CD4-positive, alpha-beta memory T cell (primary cell): ENCODE measurements at regions not wholly inside any gene's neighbourhood (a gene's known extent, or its start where the extent isn't known, plus 50 kb on each side); places are given as distances from the start of the nearest gene placed in this dataset.
A peak's percentile ranks its signal among the peaks of the same experiment; 100 is the strongest.
"Not testable (repeated sequence)": the region's sequence is repeated elsewhere in the genome, so short reads cannot be mapped to it uniquely, and the experiment has no call there.

Experiments
- CTCF ChIA-PET: fragments of 350-600 bp; sonication (Branson Sonifier 250); formaldehyde crosslinking; loops from one replicate; lab custom pipeline; 2021; ENCODE audit warnings: inconsistent platforms; ENCODE audit not compliant: partially characterized antibody; lab: Charles Lee
- POLR2A ChIA-PET: fragments of 350-600 bp; sonication (Branson Sonifier 250); formaldehyde crosslinking; loops from one replicate; lab custom pipeline; 2021; ENCODE audit not compliant: partially characterized antibody; lab: Charles Lee
- DNase-seq, 5 donors: peaks; one replicate each; pipeline versions ENCODE4 v3.0.0 to v3.0.0-alpha.2; 2020 to 2022; ENCODE audit warnings: mixed read lengths in 1 of 5
- H3K27ac ChIP-seq: one replicate; pipeline ENCODE4 v1.7.0; 2013; ENCODE audit warnings: low read depth, low read length
- H3K27me3 ChIP-seq: 2 replicates; pipeline ENCODE4 v1.7.0; 2013; ENCODE audit warnings: mild to moderate bottlenecking, low read length, moderate library complexity; ENCODE audit not compliant: insufficient read depth
- H3K36me3 ChIP-seq: 2 replicates; pipeline ENCODE4 v1.7.0; 2013; ENCODE audit warnings: mild to moderate bottlenecking, low read length, moderate library complexity; ENCODE audit not compliant: insufficient read depth
- H3K4me1 ChIP-seq: 2 replicates; pipeline ENCODE4 v1.7.0; 2013; ENCODE audit warnings: mild to moderate bottlenecking, low read length, moderate library complexity; ENCODE audit not compliant: insufficient read depth
- H3K4me3 ChIP-seq, 2 donors: one replicate each; pipeline ENCODE4 v1.7.0; 2013; ENCODE audit warnings: low read length in 2 of 2, mild to moderate bottlenecking in 1 of 2
- H3K9me3 ChIP-seq, 2 donors: one replicate each; pipeline ENCODE4 v1.7.0; 2013; ENCODE audit warnings: low read length in 2 of 2, control low read depth in 1 of 2; ENCODE audit not compliant: control insufficient read depth in 1 of 2
- H3K27ac Mint-ChIP-seq, 7 donors: one replicate each; pipeline ENCODE4 v1.8.0; 2020 to 2021; ENCODE audit warnings: mixed read lengths in 7 of 7, mild to moderate bottlenecking in 6 of 7, inconsistent platforms in 3 of 7, moderate library complexity in 3 of 7
- H3K27me3 Mint-ChIP-seq, 2 donors: one replicate each; pipeline ENCODE4 v1.8.0; 2020 to 2021; ENCODE audit warnings: mixed read lengths in 2 of 2
- H3K36me3 Mint-ChIP-seq, 2 donors: one replicate each; pipeline ENCODE4 v1.8.0; 2020 to 2021; ENCODE audit warnings: mixed read lengths in 2 of 2, inconsistent platforms in 1 of 2, mild to moderate bottlenecking in 1 of 2
- H3K4me1 Mint-ChIP-seq, 4 donors: one replicate each; pipeline ENCODE4 v1.8.0; 2020 to 2021; ENCODE audit warnings: mixed read lengths in 4 of 4, mild to moderate bottlenecking in 1 of 4
- H3K4me3 Mint-ChIP-seq, 8 donors: one replicate each; pipeline ENCODE4 v1.8.0; 2020 to 2021; ENCODE audit warnings: mixed read lengths in 8 of 8, mild to moderate bottlenecking in 7 of 8, moderate library complexity in 6 of 8, inconsistent platforms in 3 of 8
- H3K9me3 Mint-ChIP-seq, 8 donors: one replicate each; pipeline ENCODE4 v1.8.0; 2020 to 2021; ENCODE audit warnings: mixed read lengths in 8 of 8, mild to moderate bottlenecking in 5 of 8, inconsistent platforms in 3 of 8, moderate library complexity in 1 of 8
- intact Hi-C: fragments of 100-400 bp; cut with micrococcal nuclease; formaldehyde crosslinking; loops from one replicate; pipeline ENCODE4 v1.15.1; 2023

GRCh38 chr7:89695241-89695640 is 459.0 kb upstream of the STEAP1 start:
- Histone ChIP-seq H3K4me1 (no peaks in the 10 kb centered on the region), H3K9me3 (no peaks in the 10 kb centered on the region), H3K4me3 (no peak overlapping the region), H3K27me3 (no peaks in the 10 kb centered on the region), H3K27ac (no peak overlapping the region), H3K36me3 (no peaks in the 10 kb centered on the region)
- H3K27ac Mint-ChIP-seq = no peak overlapping the region
- H3K36me3 Mint-ChIP-seq = no peaks in the 10 kb centered on the region
- DNase-seq = no peak
- H3K4me1 Mint-ChIP-seq = no peaks in the 10 kb centered on the region
- H3K9me3 Mint-ChIP-seq = peaks cover 2 to 15% (median 11%) of the 10 kb centered on the region in 8 donors
- intact Hi-C loops = no loop called here
- ChIA-PET POLR2A (no interaction called here), CTCF (no interaction called here)
- H3K27me3 Mint-ChIP-seq = no peaks in the 10 kb centered on the region
- H3K4me3 Mint-ChIP-seq = no peak overlapping the region

DNA sequence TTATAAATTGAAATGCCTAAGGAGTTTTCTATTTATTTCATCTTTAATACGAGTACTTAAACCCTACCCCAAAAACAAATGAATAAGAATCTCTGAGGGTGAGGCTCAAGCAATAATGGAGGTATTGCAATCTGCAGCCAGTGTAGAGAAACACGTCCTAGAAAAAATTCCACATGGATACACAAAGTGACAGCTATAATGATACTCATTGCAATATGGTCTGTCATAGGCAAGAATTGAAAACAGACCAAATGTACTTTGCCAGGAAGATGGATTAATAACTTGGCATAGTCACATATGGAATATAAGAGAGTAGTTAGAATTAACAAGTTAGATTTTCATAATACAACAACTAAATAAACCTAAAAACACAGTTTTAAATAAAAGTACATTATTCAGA is 440.1 kb upstream of the STEAP1 start:
- CTCF ChIA-PET = no interaction called here
- Mint-ChIP-seq H3K4me3 (no peak overlapping the region), H3K36me3 (no peaks in the 10 kb centered on the region), H3K27me3 (no peaks in the 10 kb centered on the region), H3K4me1 (no peaks in the 10 kb centered on the region), H3K27ac (no peak overlapping the region), H3K9me3 (peaks cover 0 to 11% (median 2%) of the 10 kb centered on the region in 8 donors)
- POLR2A ChIA-PET = no interaction called here
- Histone ChIP-seq H3K36me3 (no peaks in the 10 kb centered on the region), H3K4me3 (no peak overlapping the region), H3K27me3 (no peaks in the 10 kb centered on the region), H3K27ac (no peak overlapping the region), H3K9me3 (no peaks in the 10 kb centered on the region), H3K4me1 (no peaks in the 10 kb centered on the region)
- intact Hi-C loops = no loop called here
- no peak for DNase-seq

- H3K27me3 Mint-ChIP-seq, H3K36me3 ChIP-seq, H3K9me3 ChIP-seq, H3K27me3 ChIP-seq, H3K4me3 Mint-ChIP-seq, POLR2A ChIA-PET, H3K36me3 Mint-ChIP-seq, intact Hi-C loops, H3K4me1 ChIP-seq, CTCF ChIA-PET, H3K27ac ChIP-seq, H3K9me3 Mint-ChIP-seq, H3K4me3 ChIP-seq, H3K4me1 Mint-ChIP-seq, DNase-seq: not testable (repeated sequence)
- H3K27ac Mint-ChIP-seq = peak overlapping the region in 1 of 7 donors; percentile 16
Measured at GRCh38 chr7:89718941-89719340, 435.3 kb upstream of the STEAP1 start.

GRCh38 chr7:89728481-89728880 is 425.8 kb upstream of the STEAP1 start:
- no peak overlapping the region for H3K27ac Mint-ChIP-seq
- H3K27me3 ChIP-seq = no peaks in the 10 kb centered on the region
- H3K4me1 ChIP-seq = no peaks in the 10 kb centered on the region
- no peak overlapping the region for H3K27ac ChIP-seq
- POLR2A ChIA-PET = no interaction called here
- no peaks in the 10 kb centered on the region for H3K27me3 Mint-ChIP-seq
- intact Hi-C loops = no loop called here
- no peaks in the 10 kb centered on the region for H3K36me3 ChIP-seq
- no peaks in the 10 kb centered on the region for H3K4me1 Mint-ChIP-seq
- H3K4me3 ChIP-seq = no peak overlapping the region
- no peaks in the 10 kb centered on the region for H3K9me3 ChIP-seq
- no peak for DNase-seq
- no peaks in the 10 kb centered on the region for H3K36me3 Mint-ChIP-seq
- no peak overlapping the region for H3K4me3 Mint-ChIP-seq
- CTCF ChIA-PET = no interaction called here
- H3K9me3 Mint-ChIP-seq = peaks cover 0 to 3% (median 0%) of the 10 kb centered on the region in 8 donors

GRCh38 chr7:89731751-89732445 is 422.4 kb upstream of the STEAP1 start:
- Mint-ChIP-seq H3K9me3 (peaks cover 0 to 5% (median 3%) of the 10 kb centered on the region in 8 donors), H3K27me3 (no peaks in the 10 kb centered on the region), H3K4me1 (no peaks in the 10 kb centered on the region), H3K4me3 (no peak overlapping the region), H3K27ac (no peak overlapping the region), H3K36me3 (no peaks in the 10 kb centered on the region)
- Histone ChIP-seq H3K4me3 (no peak overlapping the region), H3K4me1 (no peaks in the 10 kb centered on the region), H3K36me3 (no peaks in the 10 kb centered on the region), H3K27ac (no peak overlapping the region), H3K27me3 (no peaks in the 10 kb centered on the region), H3K9me3 (no peaks in the 10 kb centered on the region)
- ChIA-PET CTCF (no interaction called here), POLR2A (no interaction called here)
- DNase-seq = no peak
- intact Hi-C loops = no loop called here

- Histone ChIP-seq H3K9me3 (no peaks in the 10 kb centered on the region), H3K4me3 (no peak overlapping the region), H3K4me1 (no peaks in the 10 kb centered on the region), H3K27me3 (no peaks in the 10 kb centered on the region), H3K36me3 (no peaks in the 10 kb centered on the region), H3K27ac (no peak overlapping the region)
- Mint-ChIP-seq H3K4me3 (no peak overlapping the region), H3K27me3 (no peaks in the 10 kb centered on the region), H3K27ac (no peak overlapping the region), H3K9me3 (peaks cover 0 to 5% (median 2%) of the 10 kb centered on the region in 8 donors), H3K4me1 (no peaks in the 10 kb centered on the region), H3K36me3 (no peaks in the 10 kb centered on the region)
- intact Hi-C loops = no loop called here
- ChIA-PET CTCF (no interaction called here), POLR2A (no interaction called here)
- DNase-seq = no peak
Measured at GRCh38 chr7:89738549-89738948, 415.7 kb upstream of the STEAP1 start.

GRCh38 chr7:89757910-89758309 is 396.4 kb upstream of the STEAP1 start:
- POLR2A ChIA-PET = no interaction called here
- no peak overlapping the region for H3K4me3 Mint-ChIP-seq
- CTCF ChIA-PET = no interaction called here

More at GRCh38 chr7:89757910-89758309, 396.4 kb upstream of the STEAP1 start:
- no peaks in the 10 kb centered on the region for H3K9me3 ChIP-seq
- H3K27me3 ChIP-seq = no peaks in the 10 kb centered on the region
- H3K4me3 ChIP-seq = no peak overlapping the region
- intact Hi-C loops = no loop called here
- Mint-ChIP-seq H3K36me3 (no peaks in the 10 kb centered on the region), H3K4me1 (no peaks in the 10 kb centered on the region), H3K27ac (no peak overlapping the region), H3K9me3 (peaks cover 0 to 2% (median 0%) of the 10 kb centered on the region in 8 donors), H3K27me3 (no peaks in the 10 kb centered on the region)
- H3K4me1 ChIP-seq = no peaks in the 10 kb centered on the region
- DNase-seq = no peak
- no peak overlapping the region for H3K27ac ChIP-seq
- H3K36me3 ChIP-seq = no peaks in the 10 kb centered on the region
